CD4-positive, alpha-beta T cell (primary cell): ENCODE measurements at regions not wholly inside any gene's neighbourhood (a gene's known extent, or its start where the extent isn't known, plus 50 kb on each side); places are given as distances from the start of the nearest gene placed in this dataset.

Experiments used
- ATAC-seq: fragments of 200-7000 bp; cut with Tn5 transposase; one replicate; pipeline ENCODE4 v1.10.0; 2022; ENCODE audit warnings: mild to moderate bottlenecking; ENCODE audit not compliant: poor library complexity
- CTCF ChIA-PET: fragments of 350-600 bp; sonication (Branson Sonifier 250); formaldehyde crosslinking; loops from one replicate; lab custom pipeline; 2021; ENCODE audit warnings: antibody characterized with exemption, inconsistent platforms; lab: Charles Lee
- POLR2A ChIA-PET: fragments of 350-600 bp; sonication (Branson Sonifier 250); formaldehyde crosslinking; loops from one replicate; lab custom pipeline; 2021; ENCODE audit warnings: antibody characterized with exemption, inconsistent platforms; lab: Charles Lee
- DNase-seq, 14 experiments: peaks; one replicate each; pipeline ENCODE4 v3.0.0-alpha.2; 2013 to 2020; ENCODE audit warnings: mixed read lengths in 2 of 14
- H3K27ac ChIP-seq, 2 donors: one replicate each; pipeline versions ENCODE4 v1.5.1 to v1.7.0; 2013; ENCODE audit warnings: low read length in 2 of 2, low read depth in 1 of 2, mild to moderate bottlenecking in 1 of 2
- H3K27me3 ChIP-seq, 2 experiments: 1 replicate in 1 of 2; 2 replicates in 1 of 2; pipeline versions ENCODE4 v1.6.1 to v1.7.0; 2013; ENCODE audit warnings: low read length in 2 of 2, control low read depth in 1 of 2, mild to moderate bottlenecking in 1 of 2, moderate library complexity in 1 of 2; ENCODE audit not compliant: insufficient read depth in 2 of 2, control insufficient read depth in 1 of 2
- H3K36me3 ChIP-seq: one replicate; pipeline ENCODE4 v1.6.1; 2013; ENCODE audit warnings: low read length, control low read depth; ENCODE audit not compliant: insufficient read depth
- H3K4me1 ChIP-seq: one replicate; pipeline ENCODE4 v1.6.1; 2013; ENCODE audit warnings: low read length, control low read depth; ENCODE audit not compliant: insufficient read depth
- H3K4me3 ChIP-seq: one replicate; pipeline ENCODE4 v1.5.1; 2013; ENCODE audit warnings: mild to moderate bottlenecking, low read length, moderate library complexity
- H3K9me3 ChIP-seq, 2 experiments: 1 replicate in 1 of 2; 2 replicates in 1 of 2; pipeline versions ENCODE4 v1.6.1 to v1.7.0; 2013; ENCODE audit warnings: low read length in 2 of 2, mild to moderate bottlenecking in 2 of 2, control low read depth in 1 of 2, moderate library complexity in 1 of 2; ENCODE audit not compliant: control insufficient read depth in 1 of 2, insufficient read depth in 1 of 2
- H3K27ac Mint-ChIP-seq: one replicate; pipeline ENCODE4 v1.8.0; 2020; ENCODE audit warnings: mixed read lengths
- H3K27me3 Mint-ChIP-seq: one replicate; pipeline ENCODE4 v1.8.0; 2021; ENCODE audit warnings: mixed read lengths
- H3K36me3 Mint-ChIP-seq: one replicate; pipeline ENCODE4 v1.8.0; 2021; ENCODE audit warnings: low read depth, mixed read lengths
- H3K4me1 Mint-ChIP-seq: one replicate; pipeline ENCODE4 v1.8.0; 2021; ENCODE audit warnings: low read depth, mixed read lengths
- H3K4me3 Mint-ChIP-seq: one replicate; pipeline ENCODE4 v1.8.0; 2020; ENCODE audit warnings: mild to moderate bottlenecking, mixed read lengths
- H3K9me3 Mint-ChIP-seq: one replicate; pipeline ENCODE4 v1.8.0; 2020; ENCODE audit warnings: mixed read lengths
- CTCF ChIP-seq: fragments of 200-600 bp; IDR thresholded peaks from one replicate; pipeline ENCODE4 v1.8.0; 2022; ENCODE audit warnings: antibody characterized with exemption, mild to moderate bottlenecking
- intact Hi-C, 2 experiments: fragments of 100-400 bp; cut with DNase I in 1 of 2; cut with micrococcal nuclease in 1 of 2; formaldehyde crosslinking; loops; one replicate each; pipeline versions ENCODE4 v1.15.1 to v1.9.0; 2023 to 2025; cut with DNase I, micrococcal nuclease

GRCh38 chr14:61203081-61203753 lies 77.9 kb downstream of the TMEM30B start:
- intact Hi-C loops: no loop called here
- no peaks in the 10 kb centered on the region for H3K9me3 Mint-ChIP-seq
- H3K27ac Mint-ChIP-seq: no peak overlapping the region
- ChIA-PET POLR2A (no interaction called here), CTCF (no interaction called here)
- H3K4me1 Mint-ChIP-seq: no peaks in the 10 kb centered on the region
- Histone ChIP-seq H3K4me3 (no peak overlapping the region), H3K4me1 (no peaks in the 10 kb centered on the region), H3K9me3 (no peaks in the 10 kb centered on the region), H3K27ac (no peak overlapping the region), H3K36me3 (no peaks in the 10 kb centered on the region), H3K27me3 (peaks cover 10 to 25% of the 10 kb centered on the region in 2 experiments)
- peaks cover 57% of the 10 kb centered on the region for H3K27me3 Mint-ChIP-seq
- ATAC-seq (no peak), DNase-seq (no peak)
- H3K4me3 Mint-ChIP-seq: no peak overlapping the region
- H3K36me3 Mint-ChIP-seq: no peaks in the 10 kb centered on the region
- TF ChIP-seq CTCF: no peak

GRCh38 chr14:61202124-61202523 lies 79.0 kb downstream of the TMEM30B start:
- no peak overlapping the region for H3K27ac ChIP-seq
- ChIA-PET CTCF (no interaction called here), POLR2A (no interaction called here)
- no peak for DNase-seq
- ATAC-seq: no peak
- TF ChIP-seq CTCF: no peak
- no peaks in the 10 kb centered on the region for H3K9me3 ChIP-seq
- no peak overlapping the region for H3K4me3 ChIP-seq
- no peak overlapping the region for H3K4me3 Mint-ChIP-seq
- no peak overlapping the region for H3K27ac Mint-ChIP-seq
- intact Hi-C loops: no loop called here
- H3K4me1 ChIP-seq: no peaks in the 10 kb centered on the region
- no peaks in the 10 kb centered on the region for H3K4me1 Mint-ChIP-seq
- H3K36me3 ChIP-seq: no peaks in the 10 kb centered on the region
- no peaks in the 10 kb centered on the region for H3K9me3 Mint-ChIP-seq
- H3K27me3 Mint-ChIP-seq: peaks cover 66% of the 10 kb centered on the region
- H3K36me3 Mint-ChIP-seq: no peaks in the 10 kb centered on the region
- peaks cover 10 to 25% of the 10 kb centered on the region in 2 experiments for H3K27me3 ChIP-seq

- Histone ChIP-seq H3K9me3 (no peaks in the 10 kb centered on the region), H3K4me3 (no peak overlapping the region), H3K36me3 (no peaks in the 10 kb centered on the region), H3K27me3 (peaks cover 10 to 25% of the 10 kb centered on the region in 2 experiments), H3K27ac (no peak overlapping the region), H3K4me1 (no peaks in the 10 kb centered on the region)
- Mint-ChIP-seq H3K9me3 (no peaks in the 10 kb centered on the region), H3K27ac (no peak overlapping the region), H3K4me1 (no peaks in the 10 kb centered on the region), H3K4me3 (no peak overlapping the region), H3K27me3 (peaks cover 71% of the 10 kb centered on the region), H3K36me3 (no peaks in the 10 kb centered on the region)
- ChIA-PET POLR2A (no interaction called here), CTCF (no interaction called here)
- TF ChIP-seq CTCF: no peak
- intact Hi-C loops: no loop called here
- ATAC-seq (no peak), DNase-seq (no peak)
These were observed 80.0 kb downstream of the TMEM30B start for GRCh38 chr14:61201171-61201570.
